MV-4-11 (cell line): ENCODE measurements at regions not wholly inside any gene's neighbourhood (a gene's known extent, or its start where the extent isn't known, plus 50 kb on each side); places are given as distances from the start of the nearest gene placed in this dataset.

Experiments used
- DNase-seq: peaks from one replicate; lab custom pipeline; 2025; lab: John Stamatoyannopoulos, UW

GRCh38 chrX:138534410-138534809 is 177.1 kb downstream of the FGF13 start:
- DNase-seq: no peak

GRCh38 chrX:138519296-138519695 is 192.2 kb downstream of the FGF13 start:
- no peak for DNase-seq

- DNase-seq: no peak
Measured at GRCh38 chrX:138504273-138504672, 207.2 kb downstream of the FGF13 start.

- peak; percentile 75 for DNase-seq
Measured at GRCh38 chrX:138492371-138492770, 219.1 kb downstream of the FGF13 start.

- no peak for DNase-seq
Measured at GRCh38 chrX:138487866-138488265, 223.7 kb downstream of the FGF13 start.

- DNase-seq: no peak
Measured at GRCh38 chrX:138485767-138486166, 225.8 kb downstream of the FGF13 start.

GRCh38 chrX:138485224-138485623 is 226.3 kb downstream of the FGF13 start:
- no peak for DNase-seq

- no peak for DNase-seq
Measured at GRCh38 chrX:138484451-138484850, 227.1 kb downstream of the FGF13 start.

- DNase-seq: no peak
Measured at GRCh38 chrX:138481649-138482048, 229.9 kb downstream of the FGF13 start.

- no peak for DNase-seq
Measured at GRCh38 chrX:138463476-138463875, 248.0 kb downstream of the FGF13 start.
